ENCODE measurements at regions not wholly inside any gene's neighbourhood (a gene's known extent, or its start where the extent isn't known, plus 50 kb on each side); places are given as distances from the start of the nearest gene placed in this dataset.
"Not testable (repeated sequence)": the region's sequence is repeated elsewhere in the genome, so short reads cannot be mapped to it uniquely, and the experiment has no call there.

DNA sequence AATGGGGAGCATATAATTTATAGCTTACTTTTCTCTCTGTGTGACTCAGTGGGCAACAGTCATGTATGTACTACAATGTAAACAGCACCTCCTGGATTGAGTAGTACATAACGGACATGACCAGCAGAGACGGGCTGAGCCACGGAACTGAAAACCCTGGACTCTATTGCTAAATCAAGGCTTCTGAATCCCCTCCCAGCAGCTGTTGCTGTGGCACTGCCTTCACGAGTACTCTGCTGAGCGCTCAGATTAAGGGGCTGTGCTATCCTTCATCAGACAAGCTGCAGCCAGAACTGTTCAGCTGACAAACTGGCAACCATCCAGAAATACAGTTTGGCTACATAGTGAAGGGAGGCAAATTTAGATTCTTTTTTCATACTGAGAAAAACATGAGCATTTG is 131.3 kb upstream of the CCDC180 start:
- intact Hi-C loops (cut with DNase I; ENCODE audit: low total_unique reads): no loop called here
- Histone ChIP-seq H3K27ac (no peak overlapping the region), H3K4me1 (no peaks in the 10 kb centered on the region), H3K9me3 (no peaks in the 10 kb centered on the region), H3K27me3 (peaks cover 8% of the 10 kb centered on the region), H3K4me3 (no peak overlapping the region), H3K36me3 (no peaks in the 10 kb centered on the region)
- 52 to 67% methylated on average over 3 to 5 of the region's 5 CpGs for WGBS, 2 donors (ENCODE audit: low coverage in 1 of 2)
- DNase-seq: no peak
- TF ChIP-seq POLR2AphosphoS5 (IDR thresholded peaks at IDR 0.05): no peak
- no peak for TF ChIP-seq POLR2A (IDR thresholded peaks at IDR 0.05)
- in situ Hi-C loops (cut with MboI; ENCODE audit: low pct_ligation_motif_present in 1 of 4, low pct_unique_long_range_greater_than_20kb in 1 of 4, low sequenced_read_pairs in 3 of 4): no loop called here

GRCh38 chr9:97168174-97168573 is 129.2 kb upstream of the CTSV start:
- DNase-seq; intact Hi-C loops (cut with DNase I; ENCODE audit: low total_unique reads); H3K9me3 ChIP-seq; H3K27ac ChIP-seq; H3K4me3 ChIP-seq; in situ Hi-C loops (cut with MboI; ENCODE audit: low pct_ligation_motif_present in 1 of 4, low pct_unique_long_range_greater_than_20kb in 1 of 4, low sequenced_read_pairs in 3 of 4); H3K4me1 ChIP-seq; H3K27me3 ChIP-seq; H3K36me3 ChIP-seq: not testable (repeated sequence)

DNA sequence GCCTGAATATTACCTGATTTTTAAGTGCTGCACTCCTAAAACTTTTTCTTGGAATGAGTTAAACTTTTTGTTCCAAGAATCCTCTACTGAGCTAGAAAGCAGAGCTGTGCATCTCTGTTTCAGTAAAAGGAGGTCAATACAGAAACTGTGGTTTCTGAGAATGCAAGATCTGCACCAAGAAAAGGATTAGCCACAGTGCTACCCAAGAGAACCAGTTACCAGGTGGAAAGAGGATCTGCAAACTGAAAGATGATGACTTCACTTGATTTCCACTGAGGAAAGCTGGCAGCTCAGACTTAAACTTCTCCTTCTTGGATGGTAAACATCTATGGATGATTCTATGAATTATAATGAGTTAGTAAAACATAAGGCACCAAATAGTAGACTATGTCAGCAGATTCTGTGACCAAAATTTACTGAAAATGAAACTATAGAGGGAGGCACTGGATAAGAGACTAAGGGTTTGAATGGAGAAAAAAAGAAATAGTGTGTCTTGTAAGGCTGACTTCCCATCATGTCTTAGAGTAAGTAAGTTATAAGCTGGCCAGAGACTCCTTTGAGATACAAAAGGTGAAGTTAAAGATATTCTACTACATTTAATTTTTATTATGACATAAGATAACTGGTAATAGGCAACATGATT is 127.7 kb upstream of the CTSV start:
- DNase-seq; H3K4me3 ChIP-seq; intact Hi-C loops (cut with DNase I; ENCODE audit: low total_unique reads); H3K27ac ChIP-seq; H3K9me3 ChIP-seq; H3K4me1 ChIP-seq; H3K36me3 ChIP-seq; H3K27me3 ChIP-seq; in situ Hi-C loops (cut with MboI; ENCODE audit: low pct_ligation_motif_present in 1 of 4, low pct_unique_long_range_greater_than_20kb in 1 of 4, low sequenced_read_pairs in 3 of 4): not testable (repeated sequence)

DNA sequence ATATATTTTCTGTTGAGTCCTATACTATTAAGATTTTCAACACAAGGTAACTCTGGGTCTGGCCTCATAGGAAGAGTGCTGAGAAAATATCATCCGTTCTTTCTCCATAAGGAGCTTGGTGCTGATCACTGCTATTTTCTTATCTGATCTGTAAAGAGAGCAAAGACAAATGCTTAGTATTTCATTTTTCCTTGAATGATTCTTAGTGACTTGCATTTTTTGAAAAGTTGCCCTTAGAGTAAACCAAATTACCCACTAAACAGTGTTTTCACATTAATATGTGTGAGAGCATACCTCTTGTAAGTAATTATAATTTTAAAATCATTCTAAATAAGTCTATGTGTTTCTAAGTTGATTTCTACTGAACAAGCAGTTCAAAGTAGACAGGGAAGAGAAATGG is 121.3 kb upstream of the CTSV start:
- Histone ChIP-seq H3K9me3 (no peaks in the 10 kb centered on the region), H3K4me1 (no peaks in the 10 kb centered on the region), H3K36me3 (no peaks in the 10 kb centered on the region), H3K27ac (no peak overlapping the region), H3K27me3 (no peaks in the 10 kb centered on the region), H3K4me3 (no peak overlapping the region)
- DNase-seq: no peak
- TF ChIP-seq, protein P1, sequence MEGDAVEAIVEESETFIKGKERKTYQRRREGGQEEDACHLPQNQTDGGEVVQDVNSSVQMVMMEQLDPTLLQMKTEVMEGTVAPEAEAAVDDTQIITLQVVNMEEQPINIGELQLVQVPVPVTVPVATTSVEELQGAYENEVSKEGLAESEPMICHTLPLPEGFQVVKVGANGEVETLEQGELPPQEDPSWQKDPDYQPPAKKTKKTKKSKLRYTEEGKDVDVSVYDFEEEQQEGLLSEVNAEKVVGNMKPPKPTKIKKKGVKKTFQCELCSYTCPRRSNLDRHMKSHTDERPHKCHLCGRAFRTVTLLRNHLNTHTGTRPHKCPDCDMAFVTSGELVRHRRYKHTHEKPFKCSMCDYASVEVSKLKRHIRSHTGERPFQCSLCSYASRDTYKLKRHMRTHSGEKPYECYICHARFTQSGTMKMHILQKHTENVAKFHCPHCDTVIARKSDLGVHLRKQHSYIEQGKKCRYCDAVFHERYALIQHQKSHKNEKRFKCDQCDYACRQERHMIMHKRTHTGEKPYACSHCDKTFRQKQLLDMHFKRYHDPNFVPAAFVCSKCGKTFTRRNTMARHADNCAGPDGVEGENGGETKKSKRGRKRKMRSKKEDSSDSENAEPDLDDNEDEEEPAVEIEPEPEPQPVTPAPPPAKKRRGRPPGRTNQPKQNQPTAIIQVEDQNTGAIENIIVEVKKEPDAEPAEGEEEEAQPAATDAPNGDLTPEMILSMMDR (IDR thresholded peaks at IDR 0.05): no peak
- TF ChIP-seq POLR2AphosphoS5 (IDR thresholded peaks at IDR 0.05) (no peak), POLR2A (IDR thresholded peaks at IDR 0.05) (no peak), EP300 (IDR thresholded peaks at IDR 0.05; ENCODE audit: low read depth) (no peak)
- intact Hi-C loops (cut with DNase I; ENCODE audit: low total_unique reads) (no loop called here), in situ Hi-C loops (cut with MboI; ENCODE audit: low pct_ligation_motif_present in 1 of 4, low pct_unique_long_range_greater_than_20kb in 1 of 4, low sequenced_read_pairs in 3 of 4) (no loop called here)
- WGBS, 2 donors (ENCODE audit: low coverage in 1 of 2): 75 to 83% methylated on average over 1 of the region's 1 CpG

DNA sequence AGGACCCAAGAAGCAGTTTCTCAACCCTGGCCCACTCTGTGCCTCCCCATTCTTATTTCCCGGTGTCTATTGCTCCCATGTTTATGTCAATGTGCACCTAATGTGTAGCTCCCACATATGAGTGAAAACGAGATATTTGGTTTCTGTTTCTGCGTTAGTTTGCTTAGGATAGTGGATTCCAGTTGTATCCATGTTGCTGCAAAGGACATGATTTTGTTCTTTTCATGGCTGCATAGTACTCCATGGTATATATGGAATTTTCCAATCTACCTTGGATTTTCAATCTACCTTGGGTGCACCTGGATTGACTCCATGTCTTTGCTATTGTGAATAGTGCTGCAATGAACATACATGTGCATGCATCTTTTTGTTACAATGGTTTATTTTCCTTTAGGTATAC is 119.8 kb upstream of the CTSV start:
- H3K27me3 ChIP-seq; H3K4me3 ChIP-seq; DNase-seq; H3K27ac ChIP-seq; H3K36me3 ChIP-seq; intact Hi-C loops (cut with DNase I; ENCODE audit: low total_unique reads); H3K4me1 ChIP-seq; H3K9me3 ChIP-seq; in situ Hi-C loops (cut with MboI; ENCODE audit: low pct_ligation_motif_present in 1 of 4, low pct_unique_long_range_greater_than_20kb in 1 of 4, low sequenced_read_pairs in 3 of 4): not testable (repeated sequence)
- WGBS, 2 donors (ENCODE audit: low coverage in 1 of 2): 90 to 95% methylated on average over 3 of the region's 3 CpGs

DNA sequence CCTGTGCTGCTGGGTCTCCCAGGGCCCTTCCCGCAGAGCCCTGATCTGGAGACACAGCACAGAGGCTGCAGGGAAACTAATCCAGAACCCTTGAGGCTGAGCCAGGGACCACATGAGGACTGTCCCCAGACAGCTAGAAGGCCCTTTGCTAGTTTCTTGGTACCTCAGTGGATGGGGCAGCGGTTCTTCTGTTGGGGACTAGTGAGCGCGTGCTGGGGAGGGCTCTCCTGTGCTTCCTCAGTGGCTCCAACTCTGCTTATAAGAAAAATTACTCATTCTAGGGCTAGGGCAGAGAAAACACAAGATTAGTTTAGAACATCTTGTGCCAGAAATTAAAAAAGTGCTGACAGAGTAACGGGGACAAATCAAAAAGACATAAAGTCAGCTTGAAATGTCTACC is 116.5 kb upstream of the CTSV start:
- H3K9me3 ChIP-seq; intact Hi-C loops (cut with DNase I; ENCODE audit: low total_unique reads); H3K36me3 ChIP-seq; H3K27ac ChIP-seq; H3K4me1 ChIP-seq; H3K27me3 ChIP-seq; in situ Hi-C loops (cut with MboI; ENCODE audit: low pct_ligation_motif_present in 1 of 4, low pct_unique_long_range_greater_than_20kb in 1 of 4, low sequenced_read_pairs in 3 of 4); DNase-seq; H3K4me3 ChIP-seq: not testable (repeated sequence)
- 86 to 96% methylated on average over 1 to 5 of the region's 5 CpGs for WGBS, 2 donors (ENCODE audit: low coverage in 1 of 2)

DNA sequence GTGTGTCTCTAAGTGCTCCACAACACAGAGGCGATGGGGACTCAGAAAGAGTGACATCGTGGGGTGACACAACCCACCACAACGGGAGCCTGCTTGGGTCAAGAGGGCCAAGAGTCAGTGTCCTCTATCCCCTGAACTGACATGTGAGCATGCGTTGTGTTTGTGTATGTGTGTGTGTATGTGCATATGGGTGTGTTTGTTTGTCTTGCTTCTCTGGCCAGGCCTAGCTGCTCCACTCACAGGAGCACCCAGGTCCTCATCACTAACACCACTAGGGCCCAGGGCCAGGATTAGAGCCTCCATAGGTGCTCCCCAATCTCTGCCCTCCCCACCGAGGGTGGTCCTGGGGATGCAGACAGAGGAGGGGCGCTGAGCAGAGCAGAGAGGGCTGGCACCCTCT is 115.0 kb upstream of the CTSV start:
- H3K4me1 ChIP-seq: no peaks in the 10 kb centered on the region
- no peaks in the 10 kb centered on the region for H3K27me3 ChIP-seq
- no peak for TF ChIP-seq POLR2A (IDR thresholded peaks at IDR 0.05)
- in situ Hi-C loops (cut with MboI; ENCODE audit: low pct_ligation_motif_present in 1 of 4, low pct_unique_long_range_greater_than_20kb in 1 of 4, low sequenced_read_pairs in 3 of 4) (no loop called here), intact Hi-C loops (cut with DNase I; ENCODE audit: low total_unique reads) (no loop called here)
- no peak for DNase-seq
- no peaks in the 10 kb centered on the region for H3K36me3 ChIP-seq
- no peak overlapping the region for H3K27ac ChIP-seq
- 92% methylated on average over 6 of the region's 6 CpGs; no CpG with 5 or more reads in 1 of the 2 donors for WGBS, 2 donors (ENCODE audit: low coverage in 1 of 2)
- no peaks in the 10 kb centered on the region for H3K9me3 ChIP-seq
- H3K4me3 ChIP-seq: no peak overlapping the region

DNA sequence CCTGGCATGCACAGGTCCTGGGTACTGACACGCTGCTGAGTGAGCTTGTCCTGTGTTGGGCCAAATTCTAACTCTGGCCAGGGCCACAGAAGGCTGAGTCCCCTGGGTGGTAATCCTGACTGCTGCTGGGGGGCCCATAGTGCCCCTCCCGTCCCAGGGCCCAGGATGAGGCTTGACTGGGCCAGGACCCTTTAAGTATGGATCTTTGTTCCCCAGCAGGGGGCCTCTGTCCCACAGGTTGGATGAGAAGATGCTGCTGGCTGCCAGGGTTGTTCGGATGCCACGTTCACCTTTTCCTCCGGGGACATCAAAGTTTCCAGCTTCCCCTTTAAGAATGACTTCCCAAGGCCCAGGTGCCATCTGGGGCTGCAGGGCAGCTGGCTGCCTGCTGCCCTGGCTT is 114.2 kb upstream of the CTSV start:
- intact Hi-C loops (cut with DNase I; ENCODE audit: low total_unique reads); H3K36me3 ChIP-seq; H3K27me3 ChIP-seq; H3K4me1 ChIP-seq; H3K27ac ChIP-seq; DNase-seq; in situ Hi-C loops (cut with MboI; ENCODE audit: low pct_ligation_motif_present in 1 of 4, low pct_unique_long_range_greater_than_20kb in 1 of 4, low sequenced_read_pairs in 3 of 4); H3K4me3 ChIP-seq; H3K9me3 ChIP-seq: not testable (repeated sequence)
- 90% methylated on average over 3 of the region's 5 CpGs; no CpG with 5 or more reads in 1 of the 2 donors for WGBS, 2 donors (ENCODE audit: low coverage in 1 of 2)

GRCh38 chr9:97150471-97150870 is 111.5 kb upstream of the CTSV start:
- intact Hi-C loops (cut with DNase I; ENCODE audit: low total_unique reads); H3K4me3 ChIP-seq; H3K4me1 ChIP-seq; DNase-seq; H3K27ac ChIP-seq; H3K9me3 ChIP-seq; H3K27me3 ChIP-seq; in situ Hi-C loops (cut with MboI; ENCODE audit: low pct_ligation_motif_present in 1 of 4, low pct_unique_long_range_greater_than_20kb in 1 of 4, low sequenced_read_pairs in 3 of 4); H3K36me3 ChIP-seq: not testable (repeated sequence)
- 69 to 82% methylated on average over 2 of the region's 2 CpGs for WGBS, 2 donors (ENCODE audit: low coverage in 1 of 2)

DNA sequence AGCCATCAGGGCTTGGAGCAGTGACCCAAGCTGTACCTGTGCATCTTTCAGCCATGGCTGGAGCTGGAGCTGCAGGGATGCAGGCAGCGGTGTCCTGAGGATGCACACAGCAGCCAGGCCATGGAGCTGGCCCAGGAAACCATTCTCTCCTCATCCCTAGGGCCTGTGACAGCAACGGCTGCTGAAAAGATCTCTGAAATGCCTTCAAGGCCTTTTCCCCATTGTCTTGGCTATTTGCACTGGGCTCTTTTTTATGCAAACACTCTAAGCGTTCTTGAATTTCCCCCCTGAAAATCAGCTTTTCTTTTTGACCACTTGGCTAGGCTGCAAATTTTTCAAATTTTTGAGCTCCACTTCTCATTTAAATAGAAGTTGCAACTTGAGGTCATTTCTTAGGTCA is 109.5 kb upstream of the CTSV start:
- WGBS, 2 donors (ENCODE audit: low coverage in 1 of 2): 73 to 78% methylated on average over 2 to 3 of the region's 3 CpGs
- H3K36me3 ChIP-seq; H3K4me1 ChIP-seq; DNase-seq; H3K27ac ChIP-seq; intact Hi-C loops (cut with DNase I; ENCODE audit: low total_unique reads); H3K4me3 ChIP-seq; H3K9me3 ChIP-seq; in situ Hi-C loops (cut with MboI; ENCODE audit: low pct_ligation_motif_present in 1 of 4, low pct_unique_long_range_greater_than_20kb in 1 of 4, low sequenced_read_pairs in 3 of 4); H3K27me3 ChIP-seq: not testable (repeated sequence)

All from transverse colon (tissue), 4 donors.